Coronary artery (tissue), 2 donors: ENCODE measurements at regions not wholly inside any gene's neighbourhood (a gene's known extent, or its start where the extent isn't known, plus 50 kb on each side); places are given as distances from the start of the nearest gene placed in this dataset.

Source experiments
- DNase-seq: peaks from one replicate; pipeline ENCODE4 v3.0.0-alpha.2; 2017; ENCODE audit warnings: low spot score
- H3K27ac ChIP-seq, 2 donors: fragments of 200-600 bp; sonication (generic); one replicate each; pipeline ENCODE4 v1.5.1; 2016 to 2019
- H3K4me3 ChIP-seq: fragments of 200-600 bp; sonication (generic); 2 replicates; pipeline ENCODE4 v1.5.1; 2016; ENCODE audit warnings: mild to moderate bottlenecking, moderate library complexity
- TF ChIP-seq, protein P1 (sequence below): fragments of 200-600 bp; sonication (generic); IDR thresholded peaks from one replicate; pipeline ENCODE4 v1.5.1; 2019; ENCODE audit warnings: antibody characterized with exemption

- TF ChIP-seq, protein P1, sequence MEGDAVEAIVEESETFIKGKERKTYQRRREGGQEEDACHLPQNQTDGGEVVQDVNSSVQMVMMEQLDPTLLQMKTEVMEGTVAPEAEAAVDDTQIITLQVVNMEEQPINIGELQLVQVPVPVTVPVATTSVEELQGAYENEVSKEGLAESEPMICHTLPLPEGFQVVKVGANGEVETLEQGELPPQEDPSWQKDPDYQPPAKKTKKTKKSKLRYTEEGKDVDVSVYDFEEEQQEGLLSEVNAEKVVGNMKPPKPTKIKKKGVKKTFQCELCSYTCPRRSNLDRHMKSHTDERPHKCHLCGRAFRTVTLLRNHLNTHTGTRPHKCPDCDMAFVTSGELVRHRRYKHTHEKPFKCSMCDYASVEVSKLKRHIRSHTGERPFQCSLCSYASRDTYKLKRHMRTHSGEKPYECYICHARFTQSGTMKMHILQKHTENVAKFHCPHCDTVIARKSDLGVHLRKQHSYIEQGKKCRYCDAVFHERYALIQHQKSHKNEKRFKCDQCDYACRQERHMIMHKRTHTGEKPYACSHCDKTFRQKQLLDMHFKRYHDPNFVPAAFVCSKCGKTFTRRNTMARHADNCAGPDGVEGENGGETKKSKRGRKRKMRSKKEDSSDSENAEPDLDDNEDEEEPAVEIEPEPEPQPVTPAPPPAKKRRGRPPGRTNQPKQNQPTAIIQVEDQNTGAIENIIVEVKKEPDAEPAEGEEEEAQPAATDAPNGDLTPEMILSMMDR, result no peak
- no peak for DNase-seq
- no peak overlapping the region for H3K27ac ChIP-seq
- no peak overlapping the region for H3K4me3 ChIP-seq
Measured at GRCh38 chr7:86164827-86165226, 478.9 kb upstream of the GRM3 start.

GRCh38 chr7:86158111-86158510 lies 485.6 kb upstream of the GRM3 start:
- TF ChIP-seq, protein P1, result no peak
- H3K27ac ChIP-seq, result no peak overlapping the region
- DNase-seq, result no peak
- H3K4me3 ChIP-seq, result no peak overlapping the region

GRCh38 chr7:86155623-86156022 lies 488.1 kb upstream of the GRM3 start:
- DNase-seq, result no peak
- H3K4me3 ChIP-seq, result no peak overlapping the region
- no peak overlapping the region for H3K27ac ChIP-seq
- TF ChIP-seq, protein P1, result no peak

DNA sequence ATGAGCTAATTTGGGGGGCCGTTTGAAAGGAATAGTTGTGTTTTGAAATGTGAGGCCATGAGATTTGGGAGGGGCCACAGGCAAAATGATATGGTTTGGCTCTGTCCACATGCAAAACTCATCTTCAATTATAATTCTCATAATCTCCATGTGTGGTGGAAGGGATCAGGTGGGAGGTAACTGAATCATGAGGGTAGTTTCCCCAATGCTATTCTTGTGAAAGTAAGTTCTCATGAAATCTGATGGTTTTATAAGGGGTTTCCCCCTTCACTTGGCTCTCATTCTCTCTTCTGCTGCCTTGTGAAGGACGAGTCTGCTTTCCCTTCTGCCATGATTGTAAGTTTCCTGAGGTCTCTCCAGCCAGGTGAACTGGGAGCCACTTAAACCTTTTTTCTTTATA lies 490.8 kb upstream of the GRM3 start:
- Histone ChIP-seq H3K27ac (no peak overlapping the region), H3K4me3 (no peak overlapping the region)
- TF ChIP-seq, protein P1, result no peak
- no peak for DNase-seq

DNA sequence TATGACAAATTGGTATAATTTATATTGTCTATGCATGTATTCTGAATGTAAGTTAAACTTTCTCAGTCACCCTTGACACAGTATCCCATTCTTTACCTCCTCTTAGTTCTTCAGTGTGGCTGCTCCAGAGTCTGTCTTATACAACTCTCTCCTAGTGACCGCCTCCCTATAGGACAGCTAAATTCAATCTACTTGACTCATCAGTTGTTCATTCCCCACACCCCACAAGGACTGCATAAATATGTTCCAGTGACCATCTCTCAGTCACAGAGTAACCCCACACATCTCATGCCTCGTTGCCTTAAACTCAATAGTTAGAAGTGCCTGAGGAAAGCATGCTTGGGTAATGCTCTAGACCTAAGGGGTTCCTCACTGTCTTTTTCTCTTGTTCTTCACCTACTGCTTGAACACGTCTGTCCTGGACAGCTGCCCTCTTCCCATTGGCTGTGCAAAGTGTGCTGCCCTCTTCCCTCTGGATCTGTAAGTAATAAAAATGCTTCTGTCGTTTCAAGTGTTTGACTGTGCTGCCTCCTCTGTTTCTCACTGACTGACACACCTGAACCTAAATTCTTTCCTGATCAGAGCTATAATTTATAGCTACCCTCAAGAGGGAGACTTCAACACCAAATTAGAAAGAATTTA lies 494.6 kb upstream of the GRM3 start:
- Histone ChIP-seq H3K4me3 (no peak overlapping the region), H3K27ac (no peak overlapping the region)
- TF ChIP-seq, protein P1, result no peak
- no peak for DNase-seq

DNA sequence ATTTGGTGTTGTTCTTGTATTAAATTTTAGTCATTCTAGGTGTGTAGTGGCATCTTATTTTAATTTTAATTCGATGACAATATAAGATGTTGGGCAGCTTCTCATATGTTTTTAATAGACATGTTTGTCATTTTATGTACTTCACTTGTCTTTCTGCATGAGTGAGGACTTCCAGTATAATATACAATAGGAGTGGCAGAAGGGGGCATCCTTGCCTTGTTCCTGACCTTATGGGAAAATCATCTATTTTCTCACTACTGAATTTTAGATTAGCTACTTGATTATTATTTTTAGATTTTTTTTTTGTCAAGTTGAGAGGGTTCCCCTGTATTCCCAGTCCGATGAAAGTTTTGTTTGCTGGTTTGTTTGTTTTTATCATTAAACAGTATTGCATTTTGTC lies 495.2 kb upstream of the GRM3 start:
- TF ChIP-seq, protein P1, result no peak
- H3K27ac ChIP-seq, result no peak overlapping the region
- no peak for DNase-seq

DNA sequence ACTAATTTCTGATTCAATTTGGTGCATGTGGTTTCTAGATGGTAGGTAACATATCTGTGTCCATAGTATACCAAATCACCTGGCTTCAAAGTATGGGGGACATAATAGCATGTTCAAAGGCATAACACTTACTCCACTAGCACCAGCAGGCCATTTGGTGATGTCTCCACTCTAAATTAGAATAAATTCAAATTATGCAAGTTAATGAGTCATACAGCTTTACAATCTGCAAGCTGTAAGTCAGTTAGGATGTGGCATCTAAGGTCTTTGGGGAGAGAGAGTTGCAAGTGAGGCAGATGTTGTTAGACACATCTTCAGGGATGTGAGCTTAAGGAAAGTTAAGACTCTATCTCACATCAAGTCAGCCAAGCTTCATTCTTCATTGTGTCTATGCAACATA lies 506.4 kb upstream of the GRM3 start:
- Histone ChIP-seq H3K27ac (no peak overlapping the region), H3K4me3 (no peak overlapping the region)
- TF ChIP-seq, protein P1, result no peak
- DNase-seq, result no peak

More for the DNA sequence above, 495.2 kb upstream of the GRM3 start:
- no peak overlapping the region for H3K4me3 ChIP-seq
